HL-60 (cell line): ENCODE measurements at regions not wholly inside any gene's neighbourhood (a gene's known extent, or its start where the extent isn't known, plus 50 kb on each side); places are given as distances from the start of the nearest gene placed in this dataset.

Experiments
- DNase-seq, 2 experiments: peaks; one replicate each; pipeline ENCODE4 v3.0.0-alpha.2; 2010 to 2020; ENCODE audit warnings: low read depth in 1 of 2, low spot score in 1 of 2
- H3K27ac ChIP-seq: fragments of 250-450 bp; sonication (Bioruptor Pico); replicated peaks from 2 replicates; pipeline ENCODE4 v1.5.1; 2020; ENCODE audit warnings: mild to moderate bottlenecking, moderate library complexity
- H3K27me3 ChIP-seq: fragments of 250-450 bp; sonication (Bioruptor Pico); 2 replicates; pipeline ENCODE4 v1.5.1; 2021; ENCODE audit warnings: mild to moderate bottlenecking, moderate library complexity; ENCODE audit not compliant: insufficient read depth, poor library complexity, severe bottlenecking
- H3K4me3 ChIP-seq: replicated peaks from 2 replicates; pipeline ENCODE4 v1.5.1; 2011; ENCODE audit warnings: mild to moderate bottlenecking, control low read depth, low read length; ENCODE audit not compliant: insufficient read depth
- GABPA ChIP-seq: IDR thresholded peaks from 2 replicates; pipeline ENCODE4 v1.6.1; 2012; ENCODE audit warnings: low read depth
- POLR2AphosphoS5 ChIP-seq: IDR thresholded peaks from 2 replicates; pipeline ENCODE4 v1.6.1; 2012; ENCODE audit warnings: low read depth
- REST ChIP-seq: IDR thresholded peaks from 2 replicates; pipeline ENCODE4 v1.6.1; 2012; ENCODE audit warnings: low read depth; ENCODE audit not compliant: insufficient replicate concordance
- SPI1 ChIP-seq: IDR thresholded peaks from 2 replicates; pipeline ENCODE4 v1.6.1; 2012; ENCODE audit warnings: low read depth, mild to moderate bottlenecking, borderline replicate concordance
- TF ChIP-seq, protein P1 (sequence below): IDR thresholded peaks from one replicate; pipeline ENCODE4 v1.5.1; 2011; ENCODE audit warnings: low read length, control low read depth, inconsistent platforms; ENCODE audit not compliant: insufficient read depth

DNA sequence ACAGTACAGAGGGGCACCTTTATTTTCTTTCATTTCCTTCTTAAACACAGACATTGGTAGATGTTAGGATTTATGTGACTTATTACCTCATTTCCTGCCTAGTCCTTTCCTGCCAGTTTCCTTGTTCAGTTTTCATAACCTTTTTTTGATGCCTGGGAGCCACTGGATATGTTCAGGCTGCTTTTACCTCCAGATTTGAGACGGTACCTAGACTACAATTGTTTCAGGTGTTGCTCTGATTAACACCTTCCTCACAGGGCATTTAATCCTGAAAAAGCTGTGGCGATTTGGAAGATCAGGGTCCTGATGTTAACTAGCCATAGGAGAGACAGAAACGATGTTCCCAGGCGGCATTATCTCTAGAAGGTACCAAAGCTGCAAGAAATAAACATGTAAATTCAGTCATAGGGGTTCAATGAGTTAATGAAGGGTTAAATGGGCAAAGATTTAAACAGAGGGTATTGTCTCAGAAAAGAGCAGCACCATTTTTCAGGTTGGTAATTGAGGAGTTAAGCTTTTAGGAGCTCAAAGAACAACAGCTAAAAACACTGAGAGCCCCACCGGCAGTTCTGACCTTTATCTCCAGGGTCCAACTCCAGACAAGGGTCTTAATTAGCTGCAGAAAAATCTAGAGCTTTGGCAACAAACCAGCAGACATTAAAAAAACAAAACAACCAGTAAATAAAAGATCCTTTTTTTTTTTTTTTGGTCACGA, 93.3 kb downstream of the HRH4 start:
- no peak for DNase-seq
- Histone ChIP-seq H3K27ac (no peak overlapping the region), H3K4me3 (no peak overlapping the region), H3K27me3 (peaks cover 10% of the 10 kb centered on the region)
- no peak for TF ChIP-seq POLR2AphosphoS5
- no peak for TF ChIP-seq GABPA
- TF ChIP-seq, protein P1, sequence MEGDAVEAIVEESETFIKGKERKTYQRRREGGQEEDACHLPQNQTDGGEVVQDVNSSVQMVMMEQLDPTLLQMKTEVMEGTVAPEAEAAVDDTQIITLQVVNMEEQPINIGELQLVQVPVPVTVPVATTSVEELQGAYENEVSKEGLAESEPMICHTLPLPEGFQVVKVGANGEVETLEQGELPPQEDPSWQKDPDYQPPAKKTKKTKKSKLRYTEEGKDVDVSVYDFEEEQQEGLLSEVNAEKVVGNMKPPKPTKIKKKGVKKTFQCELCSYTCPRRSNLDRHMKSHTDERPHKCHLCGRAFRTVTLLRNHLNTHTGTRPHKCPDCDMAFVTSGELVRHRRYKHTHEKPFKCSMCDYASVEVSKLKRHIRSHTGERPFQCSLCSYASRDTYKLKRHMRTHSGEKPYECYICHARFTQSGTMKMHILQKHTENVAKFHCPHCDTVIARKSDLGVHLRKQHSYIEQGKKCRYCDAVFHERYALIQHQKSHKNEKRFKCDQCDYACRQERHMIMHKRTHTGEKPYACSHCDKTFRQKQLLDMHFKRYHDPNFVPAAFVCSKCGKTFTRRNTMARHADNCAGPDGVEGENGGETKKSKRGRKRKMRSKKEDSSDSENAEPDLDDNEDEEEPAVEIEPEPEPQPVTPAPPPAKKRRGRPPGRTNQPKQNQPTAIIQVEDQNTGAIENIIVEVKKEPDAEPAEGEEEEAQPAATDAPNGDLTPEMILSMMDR: no peak
- no peak for TF ChIP-seq SPI1

DNA sequence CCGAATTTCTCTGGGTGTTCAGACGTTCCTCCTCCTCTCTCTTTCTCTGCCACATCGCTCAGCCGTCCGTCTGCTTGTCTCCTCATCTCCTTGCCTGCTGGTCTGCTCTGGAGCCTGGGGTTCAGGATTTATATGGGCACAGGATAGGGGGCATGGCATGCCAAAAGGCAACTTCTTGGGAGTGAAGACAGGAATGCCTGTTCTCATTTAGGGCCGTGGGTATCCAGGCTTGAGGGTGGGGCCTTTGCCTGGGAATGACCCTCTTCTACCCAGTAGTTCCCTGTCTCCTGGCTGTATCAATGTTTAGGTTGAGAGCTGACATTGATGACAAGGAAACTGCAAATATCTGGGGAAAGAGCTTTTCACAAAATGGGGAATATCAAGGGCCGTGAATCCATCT, 98.0 kb downstream of the HRH4 start:
- TF ChIP-seq POLR2AphosphoS5: no peak
- TF ChIP-seq GABPA: no peak
- no peak for TF ChIP-seq REST
- TF ChIP-seq, protein P1: no peak
- TF ChIP-seq SPI1: no peak
- peaks cover 22% of the 10 kb centered on the region for H3K27me3 ChIP-seq
- H3K27ac ChIP-seq: no peak overlapping the region
- H3K4me3 ChIP-seq: no peak overlapping the region
- no peak for DNase-seq

- Histone ChIP-seq H3K27ac (no peak overlapping the region), H3K4me3 (no peak overlapping the region), H3K27me3 (peaks cover 18% of the 10 kb centered on the region)
- TF ChIP-seq SPI1 (no peak), GABPA (no peak), REST (no peak), POLR2AphosphoS5 (no peak)
- TF ChIP-seq, protein P1: no peak
- DNase-seq: no peak
These were observed 99.1 kb downstream of the HRH4 start for GRCh38 chr18:24559526-24559925.

DNA sequence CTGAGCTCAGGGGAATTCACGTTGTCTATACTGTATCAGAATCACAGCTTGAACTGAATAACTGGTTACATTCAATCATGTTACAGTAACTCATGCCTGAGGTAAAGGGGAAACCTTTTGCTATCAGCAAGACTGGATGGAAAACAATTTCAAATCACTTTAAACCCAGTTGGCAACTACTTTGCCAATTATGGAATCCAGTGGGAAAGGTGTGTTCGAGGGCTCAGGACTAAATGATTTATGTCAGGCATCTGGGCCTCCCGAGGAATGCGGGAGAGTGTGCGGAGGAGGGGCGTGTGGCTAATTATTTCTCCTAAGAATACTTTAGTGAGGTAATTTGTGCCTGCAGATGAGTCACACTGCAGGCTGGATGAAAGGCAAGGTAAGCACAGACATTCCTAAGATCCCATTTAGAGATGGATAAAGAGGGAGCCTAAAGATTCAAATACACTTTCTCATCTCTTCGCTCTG, 100.1 kb downstream of the HRH4 start:
- no peak for DNase-seq
- H3K4me3 ChIP-seq: no peak overlapping the region
- H3K27me3 ChIP-seq: peaks cover 15% of the 10 kb centered on the region
- no peak overlapping the region for H3K27ac ChIP-seq
- TF ChIP-seq REST: no peak
- no peak for TF ChIP-seq SPI1
- TF ChIP-seq GABPA: no peak
- TF ChIP-seq, protein P1: no peak
- TF ChIP-seq POLR2AphosphoS5: no peak
